Subcutaneous abdominal adipose tissue (tissue), 5 donors: ENCODE measurements at regions not wholly inside any gene's neighbourhood (a gene's known extent, or its start where the extent isn't known, plus 50 kb on each side); places are given as distances from the start of the nearest gene placed in this dataset.
"Not testable (repeated sequence)": the region's sequence is repeated elsewhere in the genome, so short reads cannot be mapped to it uniquely, and the experiment has no call there.

Source experiments
- H3K27ac ChIP-seq: one replicate; pipeline ENCODE4 v1.7.0; 2013; ENCODE audit warnings: low read depth, mild to moderate bottlenecking, inconsistent platforms, low read length, moderate library complexity
- H3K27me3 ChIP-seq, 5 donors: one replicate each; pipeline ENCODE4 v1.7.0; 2013; ENCODE audit warnings: low read length in 5 of 5, inconsistent platforms in 1 of 5; ENCODE audit not compliant: control insufficient read depth in 5 of 5, insufficient read depth in 4 of 5
- H3K36me3 ChIP-seq, 5 donors: one replicate each; pipeline ENCODE4 v1.7.0; 2013; ENCODE audit warnings: low read length in 5 of 5; ENCODE audit not compliant: control insufficient read depth in 5 of 5, insufficient read depth in 5 of 5
- H3K4me1 ChIP-seq, 5 donors: one replicate each; pipeline ENCODE4 v1.7.0; 2013; ENCODE audit warnings: low read length in 5 of 5, mild to moderate bottlenecking in 3 of 5, moderate library complexity in 1 of 5; ENCODE audit not compliant: control insufficient read depth in 5 of 5, insufficient read depth in 5 of 5
- H3K4me3 ChIP-seq, 5 donors: one replicate each; pipeline ENCODE4 v1.7.0; 2013; ENCODE audit warnings: low read length in 5 of 5, low read depth in 1 of 5
- H3K9ac ChIP-seq, 5 donors: one replicate each; pipeline ENCODE4 v1.7.0; 2013; ENCODE audit warnings: low read length in 5 of 5, mild to moderate bottlenecking in 4 of 5, moderate library complexity in 3 of 5
- H3K9me3 ChIP-seq, 5 donors: one replicate each; pipeline ENCODE4 v1.7.0; 2013; ENCODE audit warnings: low read length in 5 of 5; ENCODE audit not compliant: control insufficient read depth in 5 of 5
- donor health status: healthy.
- donor health status: healthy.
- donor health status: healthy.
- donor health status: healthy.
- donor health status: healthy.

GRCh38 chr20:5662769-5663168 is 52.0 kb upstream of the GPCPD1 start:
- Histone ChIP-seq H3K9me3 (no peaks in the 10 kb centered on the region), H3K4me3 (no peak overlapping the region), H3K4me1 (peaks cover 5 to 21% (median 20%) of the 10 kb centered on the region in 5 donors), H3K36me3 (no peaks in the 10 kb centered on the region), H3K27ac (no peak overlapping the region), H3K27me3 (no peaks in the 10 kb centered on the region), H3K9ac (no peak overlapping the region)

- H3K36me3 ChIP-seq, H3K9me3 ChIP-seq, H3K4me3 ChIP-seq, H3K27me3 ChIP-seq, H3K27ac ChIP-seq, H3K9ac ChIP-seq: not testable (repeated sequence)
- H3K4me1 ChIP-seq: peaks cover 11 to 33% (median 31%) of the 10 kb centered on the region in 5 donors
These were observed 50.0 kb upstream of the GPCPD1 start for GRCh38 chr20:5660756-5661155.
